ENCODE measurements at regions not wholly inside any gene's neighbourhood (a gene's known extent, or its start where the extent isn't known, plus 50 kb on each side); places are given as distances from the start of the nearest gene placed in this dataset.

DNA sequence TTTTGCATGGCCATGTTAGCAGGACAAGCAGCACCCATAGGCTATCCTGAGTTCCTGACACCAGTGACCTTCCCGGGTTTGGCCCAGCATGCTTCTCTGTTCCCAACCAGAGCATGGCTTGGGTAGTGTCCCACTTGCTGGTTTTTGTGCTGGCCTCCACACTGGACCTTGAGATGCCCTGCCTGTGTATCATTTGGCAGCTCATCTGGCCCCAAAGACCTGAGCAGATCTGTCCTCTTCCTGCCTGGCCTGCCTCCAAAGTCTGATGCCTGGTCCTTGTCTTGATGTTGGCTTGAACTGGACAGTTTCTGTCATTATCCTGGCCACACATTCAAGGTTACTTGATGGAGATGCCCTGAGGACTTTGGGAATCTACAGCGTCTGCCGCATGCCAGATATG is 590.7 kb upstream of the KLF4 start:
- Histone ChIP-seq H3K9me3 (ENCODE audit: severe bottlenecking) (no peaks in the 10 kb centered on the region), H3K27me3 (ENCODE audit: insufficient read depth, poor library complexity, severe bottlenecking) (no peaks in the 10 kb centered on the region), H3K27ac (ENCODE audit: poor library complexity, severe bottlenecking) (no peak overlapping the region), H3K4me3 (ENCODE audit: severe bottlenecking) (no peak overlapping the region), H3K36me3 (ENCODE audit: low read depth) (no peaks in the 10 kb centered on the region), H3K4me1 (ENCODE audit: insufficient read depth, poor library complexity, severe bottlenecking) (no peaks in the 10 kb centered on the region)
- ATAC-seq (ENCODE audit: low read depth) (no peak), DNase-seq (ENCODE audit: low spot score) (no peak)
- TF ChIP-seq, protein P1, sequence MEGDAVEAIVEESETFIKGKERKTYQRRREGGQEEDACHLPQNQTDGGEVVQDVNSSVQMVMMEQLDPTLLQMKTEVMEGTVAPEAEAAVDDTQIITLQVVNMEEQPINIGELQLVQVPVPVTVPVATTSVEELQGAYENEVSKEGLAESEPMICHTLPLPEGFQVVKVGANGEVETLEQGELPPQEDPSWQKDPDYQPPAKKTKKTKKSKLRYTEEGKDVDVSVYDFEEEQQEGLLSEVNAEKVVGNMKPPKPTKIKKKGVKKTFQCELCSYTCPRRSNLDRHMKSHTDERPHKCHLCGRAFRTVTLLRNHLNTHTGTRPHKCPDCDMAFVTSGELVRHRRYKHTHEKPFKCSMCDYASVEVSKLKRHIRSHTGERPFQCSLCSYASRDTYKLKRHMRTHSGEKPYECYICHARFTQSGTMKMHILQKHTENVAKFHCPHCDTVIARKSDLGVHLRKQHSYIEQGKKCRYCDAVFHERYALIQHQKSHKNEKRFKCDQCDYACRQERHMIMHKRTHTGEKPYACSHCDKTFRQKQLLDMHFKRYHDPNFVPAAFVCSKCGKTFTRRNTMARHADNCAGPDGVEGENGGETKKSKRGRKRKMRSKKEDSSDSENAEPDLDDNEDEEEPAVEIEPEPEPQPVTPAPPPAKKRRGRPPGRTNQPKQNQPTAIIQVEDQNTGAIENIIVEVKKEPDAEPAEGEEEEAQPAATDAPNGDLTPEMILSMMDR (IDR thresholded peaks at IDR 0.05; ENCODE audit: poor library complexity, severe bottlenecking) = no peak

DNA sequence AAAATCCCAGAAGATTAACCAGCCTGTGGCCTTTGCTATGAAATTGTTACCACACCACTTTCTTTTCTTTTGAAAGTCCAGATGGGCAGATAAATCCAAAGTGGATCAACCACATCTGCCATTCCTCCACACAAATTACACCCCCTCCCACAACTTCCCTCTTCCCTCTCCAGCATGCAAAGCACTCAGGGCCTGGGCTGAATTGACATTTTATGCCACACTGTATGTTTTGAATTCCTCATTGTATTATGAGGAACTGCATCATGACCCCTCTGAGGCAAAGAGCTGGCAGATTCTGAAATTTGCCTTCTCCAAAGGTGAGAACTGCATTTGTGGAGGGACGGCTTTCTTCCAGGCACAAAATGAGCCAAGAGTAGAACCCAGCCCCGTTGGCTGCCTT is 589.2 kb upstream of the KLF4 start:
- no peaks in the 10 kb centered on the region for H3K9me3 ChIP-seq (ENCODE audit: severe bottlenecking)
- DNase-seq (ENCODE audit: low spot score) (no peak), ATAC-seq (ENCODE audit: low read depth) (no peak)
- no peaks in the 10 kb centered on the region for H3K4me1 ChIP-seq (ENCODE audit: insufficient read depth, poor library complexity, severe bottlenecking)
- H3K27ac ChIP-seq (ENCODE audit: poor library complexity, severe bottlenecking) = no peak overlapping the region
- H3K27me3 ChIP-seq (ENCODE audit: insufficient read depth, poor library complexity, severe bottlenecking) = no peaks in the 10 kb centered on the region
- no peaks in the 10 kb centered on the region for H3K36me3 ChIP-seq (ENCODE audit: low read depth)
- no peak overlapping the region for H3K4me3 ChIP-seq (ENCODE audit: severe bottlenecking)
- TF ChIP-seq, protein P1 (IDR thresholded peaks at IDR 0.05; ENCODE audit: poor library complexity, severe bottlenecking) = no peak

DNA sequence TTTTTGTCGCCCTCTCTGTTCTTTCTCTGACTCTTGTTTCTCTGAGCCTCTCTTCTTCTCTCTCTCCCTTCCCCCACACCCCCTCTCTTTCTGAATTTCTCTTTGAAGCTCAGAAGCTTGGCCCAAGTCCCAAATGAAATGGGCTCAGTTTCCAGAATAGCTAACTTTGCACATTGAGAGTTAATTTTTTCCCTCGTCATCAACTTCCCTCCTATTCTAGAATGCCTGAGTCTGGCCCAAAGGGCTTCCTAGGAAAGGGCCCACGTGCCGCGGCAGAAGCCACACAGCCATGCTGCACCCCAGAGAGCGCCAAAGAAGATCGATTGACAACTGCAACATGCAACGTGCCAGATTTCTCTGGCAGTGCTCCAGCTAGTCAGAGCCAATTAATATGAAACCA is 588.8 kb upstream of the KLF4 start:
- TF ChIP-seq, protein P1 (IDR thresholded peaks at IDR 0.05; ENCODE audit: poor library complexity, severe bottlenecking) = no peak
- H3K4me1 ChIP-seq (ENCODE audit: insufficient read depth, poor library complexity, severe bottlenecking) = no peaks in the 10 kb centered on the region
- ATAC-seq (ENCODE audit: low read depth) = no peak
- no peaks in the 10 kb centered on the region for H3K36me3 ChIP-seq (ENCODE audit: low read depth)
- no peak for DNase-seq (ENCODE audit: low spot score)
- H3K27me3 ChIP-seq (ENCODE audit: insufficient read depth, poor library complexity, severe bottlenecking) = no peaks in the 10 kb centered on the region
- no peaks in the 10 kb centered on the region for H3K9me3 ChIP-seq (ENCODE audit: severe bottlenecking)
- no peak overlapping the region for H3K4me3 ChIP-seq (ENCODE audit: severe bottlenecking)
- H3K27ac ChIP-seq (ENCODE audit: poor library complexity, severe bottlenecking) = no peak overlapping the region

DNA sequence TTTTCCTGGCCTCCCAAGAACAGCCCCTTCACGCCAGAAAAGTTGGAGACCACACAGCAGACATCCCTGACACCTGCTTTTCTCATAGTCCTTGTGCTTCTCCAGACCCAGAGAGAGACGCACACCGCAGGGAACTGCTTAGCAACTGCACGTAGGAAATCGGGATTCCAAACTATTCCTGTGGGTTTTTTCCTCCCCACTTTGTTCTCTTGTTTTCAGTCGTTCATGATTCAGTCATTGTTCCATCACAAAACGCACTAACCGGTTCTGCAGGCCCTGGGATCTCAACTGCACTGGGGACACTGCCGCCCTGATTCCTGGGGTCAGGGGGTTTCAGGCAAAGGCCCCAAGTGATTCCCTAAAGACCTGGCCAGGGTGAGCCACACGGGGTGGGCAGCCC is 588.0 kb upstream of the KLF4 start:
- Histone ChIP-seq H3K4me3 (ENCODE audit: severe bottlenecking) (no peak overlapping the region), H3K36me3 (ENCODE audit: low read depth) (no peaks in the 10 kb centered on the region), H3K9me3 (ENCODE audit: severe bottlenecking) (no peaks in the 10 kb centered on the region), H3K27ac (ENCODE audit: poor library complexity, severe bottlenecking) (no peak overlapping the region), H3K4me1 (ENCODE audit: insufficient read depth, poor library complexity, severe bottlenecking) (no peaks in the 10 kb centered on the region), H3K27me3 (ENCODE audit: insufficient read depth, poor library complexity, severe bottlenecking) (no peaks in the 10 kb centered on the region)
- TF ChIP-seq, protein P1 (IDR thresholded peaks at IDR 0.05; ENCODE audit: poor library complexity, severe bottlenecking) = no peak
- no peak for ATAC-seq (ENCODE audit: low read depth)
- DNase-seq (ENCODE audit: low spot score) = no peak

DNA sequence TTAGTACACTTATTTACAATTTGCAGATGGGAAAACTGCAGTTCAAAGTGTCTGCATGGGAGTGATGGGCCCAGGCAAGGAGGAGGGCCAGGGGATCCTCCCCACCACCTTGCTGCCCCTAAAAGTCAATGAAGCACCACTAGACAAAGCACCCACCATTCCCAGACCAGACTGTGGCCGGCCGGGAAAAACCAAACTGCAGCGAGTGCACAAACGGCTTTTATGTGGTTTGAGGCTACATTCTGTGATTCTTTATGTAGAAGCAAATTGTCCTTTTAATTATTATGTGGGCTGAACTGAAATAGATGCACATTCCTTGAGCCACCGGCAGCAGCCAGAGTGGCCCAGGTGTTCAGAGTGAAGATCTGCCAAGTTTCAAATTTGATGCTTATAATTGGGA is 585.3 kb upstream of the KLF4 start:
- ATAC-seq (ENCODE audit: low read depth) = no peak

More for the DNA sequence above, 585.3 kb upstream of the KLF4 start:
- Histone ChIP-seq H3K4me1 (ENCODE audit: insufficient read depth, poor library complexity, severe bottlenecking) (no peaks in the 10 kb centered on the region), H3K27ac (ENCODE audit: poor library complexity, severe bottlenecking) (no peak overlapping the region), H3K36me3 (ENCODE audit: low read depth) (no peaks in the 10 kb centered on the region), H3K27me3 (ENCODE audit: insufficient read depth, poor library complexity, severe bottlenecking) (no peaks in the 10 kb centered on the region), H3K4me3 (ENCODE audit: severe bottlenecking) (no peak overlapping the region), H3K9me3 (ENCODE audit: severe bottlenecking) (no peaks in the 10 kb centered on the region)
- TF ChIP-seq, protein P1 (IDR thresholded peaks at IDR 0.05; ENCODE audit: poor library complexity, severe bottlenecking) = no peak
- DNase-seq (ENCODE audit: low spot score) = no peak

All from RWPE2 (cell line).